GM23338 (cell line): ENCODE measurements at regions not wholly inside any gene's neighbourhood (a gene's known extent, or its start where the extent isn't known, plus 50 kb on each side); places are given as distances from the start of the nearest gene placed in this dataset.

Source experiments
- ATAC-seq: fragments of 200-7000 bp; cut with Tn5 transposase; 3 replicates; pipeline ENCODE4 v1.9.1; 2020
- DNase-seq: peaks from one replicate; pipeline ENCODE4 v3.0.0-alpha.2; 2015; ENCODE audit warnings: low spot score
- H2AFZ ChIP-seq: fragments of 200-600 bp; sonication (generic); 2 replicates; pipeline ENCODE4 v1.8.0; 2016; ENCODE audit warnings: antibody characterized with exemption, mild to moderate bottlenecking, moderate library complexity
- H3F3A ChIP-seq: fragments of 200-600 bp; sonication (generic); replicated peaks from 2 replicates; pipeline ENCODE4 v1.8.0; 2017; ENCODE audit warnings: antibody characterized with exemption, mixed run types, low read depth
- H3K27ac ChIP-seq: fragments of 200-600 bp; sonication (generic); 2 replicates; pipeline ENCODE4 v1.6.1; 2016; ENCODE audit warnings: low read depth
- H3K27me3 ChIP-seq: fragments of 200-600 bp; sonication (generic); 2 replicates; pipeline ENCODE4 v1.8.0; 2016; ENCODE audit warnings: mild to moderate bottlenecking, mixed run types, moderate library complexity; ENCODE audit not compliant: insufficient read depth
- H3K36me3 ChIP-seq: fragments of 200-600 bp; sonication (generic); 2 replicates; pipeline ENCODE4 v1.8.0; 2016; ENCODE audit warnings: mild to moderate bottlenecking; ENCODE audit not compliant: insufficient read depth
- H3K4me1 ChIP-seq: fragments of 200-600 bp; sonication (generic); 2 replicates; pipeline ENCODE4 v1.8.0; 2016; ENCODE audit warnings: mild to moderate bottlenecking, moderate library complexity; ENCODE audit not compliant: insufficient read depth
- H3K4me2 ChIP-seq: fragments of 200-600 bp; sonication (generic); 2 replicates; pipeline ENCODE4 v1.7.1; 2017; ENCODE audit warnings: mixed run types
- H3K4me3 ChIP-seq: fragments of 200-600 bp; sonication (generic); 2 replicates; pipeline ENCODE4 v1.6.1; 2016; ENCODE audit warnings: mixed run types
- H3K79me2 ChIP-seq: fragments of 200-600 bp; sonication (generic); replicated peaks from 2 replicates; pipeline ENCODE4 v1.8.0; 2017; ENCODE audit warnings: mild to moderate bottlenecking; ENCODE audit not compliant: insufficient read depth
- H3K9me2 ChIP-seq: fragments of 200-600 bp; sonication (generic); 2 replicates; pipeline ENCODE4 v1.8.0; 2017; ENCODE audit not compliant: insufficient read depth
- H4K20me1 ChIP-seq: fragments of 200-600 bp; sonication (generic); replicated peaks from 2 replicates; pipeline ENCODE4 v1.8.0; 2017; ENCODE audit warnings: mild to moderate bottlenecking; ENCODE audit not compliant: insufficient read depth
- H3K27ac Mint-ChIP-seq: 2 replicates; pipeline ENCODE4 v1.8.0; 2020; ENCODE audit warnings: inconsistent platforms, mild to moderate bottlenecking, moderate library complexity, mixed read lengths
- H3K27me3 Mint-ChIP-seq: 3 replicates; pipeline ENCODE4 v1.8.0; 2022; ENCODE audit warnings: low read depth, mild to moderate bottlenecking, moderate library complexity, mixed read lengths, inconsistent platforms; ENCODE audit not compliant: insufficient read depth, poor library complexity
- H3K36me3 Mint-ChIP-seq: 3 replicates; pipeline ENCODE4 v1.8.0; 2021; ENCODE audit warnings: low read depth, mild to moderate bottlenecking, inconsistent platforms, moderate library complexity, mixed read lengths
- H3K4me1 Mint-ChIP-seq: 3 replicates; pipeline ENCODE4 v1.8.0; 2020; ENCODE audit warnings: mild to moderate bottlenecking, inconsistent platforms, mixed read lengths
- H3K4me3 Mint-ChIP-seq: 3 replicates; pipeline ENCODE4 v1.8.0; 2021; ENCODE audit warnings: moderate library complexity, mild to moderate bottlenecking, inconsistent platforms, mixed read lengths
- H3K9me3 Mint-ChIP-seq: 3 replicates; pipeline ENCODE4 v1.8.0; 2020; ENCODE audit warnings: moderate library complexity, mild to moderate bottlenecking, inconsistent platforms, mixed read lengths
- CREB1 ChIP-seq: fragments of 250-450 bp; sonication (Bioruptor Pico); IDR thresholded peaks from 2 replicates; pipeline ENCODE4 v1.5.0; 2020; ENCODE audit warnings: low read depth, mild to moderate bottlenecking, moderate library complexity
- EZH2 ChIP-seq: fragments of 200-600 bp; sonication (generic); IDR thresholded peaks from one replicate; pipeline ENCODE4 v1.8.0; 2017; ENCODE audit warnings: antibody characterized with exemption, mild to moderate bottlenecking, low read depth; ENCODE audit not compliant: unreplicated experiment
- EZH2phosphoT487 ChIP-seq: fragments of 200-600 bp; sonication (generic); IDR thresholded peaks from one replicate; pipeline ENCODE4 v1.8.1; 2018; ENCODE audit warnings: antibody characterized with exemption; ENCODE audit not compliant: unreplicated experiment
- JUNB ChIP-seq: IDR thresholded peaks from one replicate; pipeline ENCODE4 v1.6.1; 2016; ENCODE audit warnings: antibody characterized with exemption; ENCODE audit not compliant: unreplicated experiment
- NANOG ChIP-seq: IDR thresholded peaks from 2 replicates; pipeline ENCODE4 v1.6.1; 2016; ENCODE audit warnings: antibody characterized with exemption, borderline replicate concordance
- POLR2AphosphoS5 ChIP-seq: IDR thresholded peaks from 2 replicates; pipeline ENCODE4 v1.6.1; 2016; ENCODE audit warnings: antibody characterized with exemption, low read depth
- REST ChIP-seq: IDR thresholded peaks from one replicate; pipeline ENCODE4 v1.6.1; 2018; ENCODE audit warnings: antibody characterized with exemption; ENCODE audit not compliant: unreplicated experiment
- STAT1 ChIP-seq: IDR thresholded peaks from one replicate; pipeline ENCODE4 v1.6.1; 2016; ENCODE audit warnings: antibody characterized with exemption; ENCODE audit not compliant: unreplicated experiment
- ZNF114 ChIP-seq: fragments of 250-450 bp; sonication (Bioruptor Pico); IDR thresholded peaks from 2 replicates; pipeline ENCODE4 v1.5.0; 2020; ENCODE audit warnings: mild to moderate bottlenecking, moderate library complexity
- ZNF331 ChIP-seq: fragments of 250-450 bp; sonication (Bioruptor Pico); IDR thresholded peaks from 2 replicates; pipeline ENCODE4 v1.5.0; 2020; ENCODE audit warnings: low read depth, mild to moderate bottlenecking, moderate library complexity
- TF ChIP-seq, protein P1 (sequence below), 2 experiments: fragments of 200-600 bp in 1 of 2; sonication (generic) in 1 of 2; conservative IDR thresholded peaks; 2 replicates each; pipeline versions ENCODE4 v1.5.1 to v1.6.1; 2016 to 2017; ENCODE audit warnings: antibody characterized with exemption in 2 of 2, low read depth in 2 of 2, mild to moderate bottlenecking in 2 of 2, moderate library complexity in 1 of 2
- TF ChIP-seq, protein P2 (sequence below): fragments of 250-450 bp; sonication (Bioruptor Pico); IDR thresholded peaks from 2 replicates; pipeline ENCODE4 v1.5.0; 2020; ENCODE audit warnings: mild to moderate bottlenecking, moderate library complexity
- TF ChIP-seq, protein P3 (sequence below): IDR thresholded peaks from 2 replicates; pipeline ENCODE4 v1.6.1; 2016; ENCODE audit warnings: antibody characterized with exemption

- Histone ChIP-seq H3K4me3 (no peak overlapping the region), H3K36me3 (no peaks in the 10 kb centered on the region), H3F3A (no peaks in the 10 kb centered on the region), H3K27me3 (no peaks in the 10 kb centered on the region), H3K79me2 (no peaks in the 10 kb centered on the region), H4K20me1 (no peaks in the 10 kb centered on the region), H2AFZ (0 out of 2 replicates have a peak overlapping the region, but pooled peaks have one; percentile 63), H3K4me2 (no peak overlapping the region), H3K27ac (no peak overlapping the region), H3K9me2 (peaks cover 10% of the 10 kb centered on the region), H3K4me1 (no peaks in the 10 kb centered on the region)
- no peak overlapping the region for H3K27ac Mint-ChIP-seq
- DNase-seq, result no peak
- peaks cover 14% of the 10 kb centered on the region; the same call in 2 of the 3 replicates for H3K4me1 Mint-ChIP-seq
- H3K9me3 Mint-ChIP-seq, result no peaks in the 10 kb centered on the region
- TF ChIP-seq, protein P1, sequence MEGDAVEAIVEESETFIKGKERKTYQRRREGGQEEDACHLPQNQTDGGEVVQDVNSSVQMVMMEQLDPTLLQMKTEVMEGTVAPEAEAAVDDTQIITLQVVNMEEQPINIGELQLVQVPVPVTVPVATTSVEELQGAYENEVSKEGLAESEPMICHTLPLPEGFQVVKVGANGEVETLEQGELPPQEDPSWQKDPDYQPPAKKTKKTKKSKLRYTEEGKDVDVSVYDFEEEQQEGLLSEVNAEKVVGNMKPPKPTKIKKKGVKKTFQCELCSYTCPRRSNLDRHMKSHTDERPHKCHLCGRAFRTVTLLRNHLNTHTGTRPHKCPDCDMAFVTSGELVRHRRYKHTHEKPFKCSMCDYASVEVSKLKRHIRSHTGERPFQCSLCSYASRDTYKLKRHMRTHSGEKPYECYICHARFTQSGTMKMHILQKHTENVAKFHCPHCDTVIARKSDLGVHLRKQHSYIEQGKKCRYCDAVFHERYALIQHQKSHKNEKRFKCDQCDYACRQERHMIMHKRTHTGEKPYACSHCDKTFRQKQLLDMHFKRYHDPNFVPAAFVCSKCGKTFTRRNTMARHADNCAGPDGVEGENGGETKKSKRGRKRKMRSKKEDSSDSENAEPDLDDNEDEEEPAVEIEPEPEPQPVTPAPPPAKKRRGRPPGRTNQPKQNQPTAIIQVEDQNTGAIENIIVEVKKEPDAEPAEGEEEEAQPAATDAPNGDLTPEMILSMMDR (conservative IDR thresholded peaks at IDR 0.05; ENCODE audit: low read depth in 2 of 2), result no peak
- no peak for TF ChIP-seq REST
- TF ChIP-seq JUNB, result no peak
- no peak for TF ChIP-seq EZH2
- TF ChIP-seq STAT1, result no peak
- TF ChIP-seq NANOG, result no peak
- no peak for TF ChIP-seq ZNF331 (CRISPR knock-in tag)
- TF ChIP-seq, protein P2, sequence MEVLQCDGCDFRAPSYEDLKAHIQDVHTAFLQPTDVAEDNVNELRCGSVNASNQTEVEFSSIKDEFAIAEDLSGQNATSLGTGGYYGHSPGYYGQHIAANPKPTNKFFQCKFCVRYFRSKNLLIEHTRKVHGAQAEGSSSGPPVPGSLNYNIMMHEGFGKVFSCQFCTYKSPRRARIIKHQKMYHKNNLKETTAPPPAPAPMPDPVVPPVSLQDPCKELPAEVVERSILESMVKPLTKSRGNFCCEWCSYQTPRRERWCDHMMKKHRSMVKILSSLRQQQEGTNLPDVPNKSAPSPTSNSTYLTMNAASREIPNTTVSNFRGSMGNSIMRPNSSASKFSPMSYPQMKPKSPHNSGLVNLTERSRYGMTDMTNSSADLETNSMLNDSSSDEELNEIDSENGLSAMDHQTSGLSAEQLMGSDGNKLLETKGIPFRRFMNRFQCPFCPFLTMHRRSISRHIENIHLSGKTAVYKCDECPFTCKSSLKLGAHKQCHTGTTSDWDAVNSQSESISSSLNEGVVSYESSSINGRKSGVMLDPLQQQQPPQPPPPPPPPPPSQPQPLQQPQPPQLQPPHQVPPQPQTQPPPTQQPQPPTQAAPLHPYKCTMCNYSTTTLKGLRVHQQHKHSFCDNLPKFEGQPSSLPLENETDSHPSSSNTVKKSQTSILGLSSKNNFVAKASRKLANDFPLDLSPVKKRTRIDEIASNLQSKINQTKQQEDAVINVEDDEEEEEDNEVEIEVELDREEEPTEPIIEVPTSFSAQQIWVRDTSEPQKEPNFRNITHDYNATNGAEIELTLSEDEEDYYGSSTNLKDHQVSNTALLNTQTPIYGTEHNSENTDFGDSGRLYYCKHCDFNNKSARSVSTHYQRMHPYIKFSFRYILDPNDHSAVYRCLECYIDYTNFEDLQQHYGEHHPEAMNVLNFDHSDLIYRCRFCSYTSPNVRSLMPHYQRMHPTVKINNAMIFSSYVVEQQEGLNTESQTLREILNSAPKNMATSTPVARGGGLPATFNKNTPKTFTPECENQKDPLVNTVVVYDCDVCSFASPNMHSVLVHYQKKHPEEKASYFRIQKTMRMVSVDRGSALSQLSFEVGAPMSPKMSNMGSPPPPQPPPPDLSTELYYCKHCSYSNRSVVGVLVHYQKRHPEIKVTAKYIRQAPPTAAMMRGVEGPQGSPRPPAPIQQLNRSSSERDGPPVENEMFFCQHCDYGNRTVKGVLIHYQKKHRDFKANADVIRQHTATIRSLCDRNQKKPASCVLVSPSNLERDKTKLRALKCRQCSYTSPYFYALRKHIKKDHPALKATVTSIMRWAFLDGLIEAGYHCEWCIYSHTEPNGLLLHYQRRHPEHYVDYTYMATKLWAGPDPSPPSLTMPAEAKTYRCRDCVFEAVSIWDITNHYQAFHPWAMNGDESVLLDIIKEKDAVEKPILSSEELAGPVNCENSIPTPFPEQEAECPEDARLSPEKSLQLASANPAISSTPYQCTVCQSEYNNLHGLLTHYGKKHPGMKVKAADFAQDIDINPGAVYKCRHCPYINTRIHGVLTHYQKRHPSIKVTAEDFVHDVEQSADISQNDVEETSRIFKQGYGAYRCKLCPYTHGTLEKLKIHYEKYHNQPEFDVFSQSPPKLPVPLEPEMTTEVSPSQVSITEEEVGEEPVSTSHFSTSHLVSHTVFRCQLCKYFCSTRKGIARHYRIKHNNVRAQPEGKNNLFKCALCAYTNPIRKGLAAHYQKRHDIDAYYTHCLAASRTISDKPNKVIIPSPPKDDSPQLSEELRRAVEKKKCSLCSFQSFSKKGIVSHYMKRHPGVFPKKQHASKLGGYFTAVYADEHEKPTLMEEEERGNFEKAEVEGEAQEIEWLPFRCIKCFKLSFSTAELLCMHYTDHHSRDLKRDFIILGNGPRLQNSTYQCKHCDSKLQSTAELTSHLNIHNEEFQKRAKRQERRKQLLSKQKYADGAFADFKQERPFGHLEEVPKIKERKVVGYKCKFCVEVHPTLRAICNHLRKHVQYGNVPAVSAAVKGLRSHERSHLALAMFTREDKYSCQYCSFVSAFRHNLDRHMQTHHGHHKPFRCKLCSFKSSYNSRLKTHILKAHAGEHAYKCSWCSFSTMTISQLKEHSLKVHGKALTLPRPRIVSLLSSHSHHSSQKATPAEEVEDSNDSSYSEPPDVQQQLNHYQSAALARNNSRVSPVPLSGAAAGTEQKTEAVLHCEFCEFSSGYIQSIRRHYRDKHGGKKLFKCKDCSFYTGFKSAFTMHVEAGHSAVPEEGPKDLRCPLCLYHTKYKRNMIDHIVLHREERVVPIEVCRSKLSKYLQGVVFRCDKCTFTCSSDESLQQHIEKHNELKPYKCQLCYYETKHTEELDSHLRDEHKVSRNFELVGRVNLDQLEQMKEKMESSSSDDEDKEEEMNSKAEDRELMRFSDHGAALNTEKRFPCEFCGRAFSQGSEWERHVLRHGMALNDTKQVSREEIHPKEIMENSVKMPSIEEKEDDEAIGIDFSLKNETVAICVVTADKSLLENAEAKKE (CRISPR knock-in tag), result no peak
- TF ChIP-seq EZH2phosphoT487, result no peak
- TF ChIP-seq POLR2AphosphoS5, result no peak
- TF ChIP-seq, protein P3, sequence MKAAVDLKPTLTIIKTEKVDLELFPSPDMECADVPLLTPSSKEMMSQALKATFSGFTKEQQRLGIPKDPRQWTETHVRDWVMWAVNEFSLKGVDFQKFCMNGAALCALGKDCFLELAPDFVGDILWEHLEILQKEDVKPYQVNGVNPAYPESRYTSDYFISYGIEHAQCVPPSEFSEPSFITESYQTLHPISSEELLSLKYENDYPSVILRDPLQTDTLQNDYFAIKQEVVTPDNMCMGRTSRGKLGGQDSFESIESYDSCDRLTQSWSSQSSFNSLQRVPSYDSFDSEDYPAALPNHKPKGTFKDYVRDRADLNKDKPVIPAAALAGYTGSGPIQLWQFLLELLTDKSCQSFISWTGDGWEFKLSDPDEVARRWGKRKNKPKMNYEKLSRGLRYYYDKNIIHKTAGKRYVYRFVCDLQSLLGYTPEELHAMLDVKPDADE, result no peak
- TF ChIP-seq ZNF114, result no peak
- TF ChIP-seq CREB1 (CRISPR knock-in tag), result no peak
- no peaks in the 10 kb centered on the region for H3K36me3 Mint-ChIP-seq
- H3K27me3 Mint-ChIP-seq, result no peaks in the 10 kb centered on the region
- no peak overlapping the region for H3K4me3 Mint-ChIP-seq
- ATAC-seq, result no peak
Measured at GRCh38 chr1:83515578-83516154, 483.3 kb downstream of the TTLL7 start.
